ENCODE measurements at regions not wholly inside any gene's neighbourhood (a gene's known extent, or its start where the extent isn't known, plus 50 kb on each side); places are given as distances from the start of the nearest gene placed in this dataset.
"Not testable (repeated sequence)": the region's sequence is repeated elsewhere in the genome, so short reads cannot be mapped to it uniquely, and the experiment has no call there.

- H3K27me3 Mint-ChIP-seq (ENCODE audit: unreplicated experiment): no peaks in the 10 kb centered on the region
- no peaks in the 10 kb centered on the region for H3K4me1 Mint-ChIP-seq (ENCODE audit: unreplicated experiment)
- DNase-seq (ENCODE audit: low spot score): no peak
- H3K4me3 Mint-ChIP-seq (ENCODE audit: unreplicated experiment): no peak overlapping the region
- TF ChIP-seq CTCF (IDR thresholded peaks at IDR 0.05; ENCODE audit: unreplicated experiment): no peak
- H3K27ac Mint-ChIP-seq (ENCODE audit: unreplicated experiment): no peak overlapping the region
- peaks cover 4% of the 10 kb centered on the region for H3K9me3 Mint-ChIP-seq (ENCODE audit: unreplicated experiment)
- H3K36me3 Mint-ChIP-seq (ENCODE audit: low read depth, unreplicated experiment): no peaks in the 10 kb centered on the region
Observed at GRCh38 chr14:53249059-53249458, 95.9 kb upstream of the DDHD1 start.

GRCh38 chr14:53247596-53248370 lies 94.7 kb upstream of the DDHD1 start:
- peaks cover under 1% of the 10 kb centered on the region for H3K36me3 Mint-ChIP-seq (ENCODE audit: low read depth, unreplicated experiment)
- no peak overlapping the region for H3K4me3 Mint-ChIP-seq (ENCODE audit: unreplicated experiment)
- H3K9me3 Mint-ChIP-seq (ENCODE audit: unreplicated experiment): peaks cover 4% of the 10 kb centered on the region
- DNase-seq (ENCODE audit: low spot score): no peak
- H3K27me3 Mint-ChIP-seq (ENCODE audit: unreplicated experiment): no peaks in the 10 kb centered on the region
- H3K27ac Mint-ChIP-seq (ENCODE audit: unreplicated experiment): no peak overlapping the region
- no peak for TF ChIP-seq CTCF (IDR thresholded peaks at IDR 0.05; ENCODE audit: unreplicated experiment)
- H3K4me1 Mint-ChIP-seq (ENCODE audit: unreplicated experiment): no peaks in the 10 kb centered on the region

- not testable (repeated sequence) for H3K4me3 Mint-ChIP-seq (ENCODE audit: unreplicated experiment); H3K36me3 Mint-ChIP-seq (ENCODE audit: low read depth, unreplicated experiment); H3K27ac Mint-ChIP-seq (ENCODE audit: unreplicated experiment); H3K9me3 Mint-ChIP-seq (ENCODE audit: unreplicated experiment); H3K27me3 Mint-ChIP-seq (ENCODE audit: unreplicated experiment); H3K4me1 Mint-ChIP-seq (ENCODE audit: unreplicated experiment); DNase-seq (ENCODE audit: low spot score)
Observed at GRCh38 chr14:53242898-53243297, 89.8 kb upstream of the DDHD1 start.

- H3K9me3 Mint-ChIP-seq (ENCODE audit: unreplicated experiment): no peaks in the 10 kb centered on the region
- no peak for DNase-seq (ENCODE audit: low spot score)
Observed at GRCh38 chr14:53237488-53237887, 84.4 kb upstream of the DDHD1 start.

GRCh38 chr14:53236708-53237107 lies 83.6 kb upstream of the DDHD1 start:
- peaks cover 4% of the 10 kb centered on the region for H3K36me3 Mint-ChIP-seq (ENCODE audit: low read depth, unreplicated experiment)

More at GRCh38 chr14:53237488-53237887, 84.4 kb upstream of the DDHD1 start:
- Mint-ChIP-seq H3K36me3 (ENCODE audit: low read depth, unreplicated experiment) (peaks cover 9% of the 10 kb centered on the region), H3K4me3 (ENCODE audit: unreplicated experiment) (no peak overlapping the region), H3K27ac (ENCODE audit: unreplicated experiment) (peak overlapping the region; percentile 78), H3K4me1 (ENCODE audit: unreplicated experiment) (peaks cover 14% of the 10 kb centered on the region), H3K27me3 (ENCODE audit: unreplicated experiment) (peaks cover under 1% of the 10 kb centered on the region)
- TF ChIP-seq CTCF (IDR thresholded peaks at IDR 0.05; ENCODE audit: unreplicated experiment): no peak

More at GRCh38 chr14:53236708-53237107, 83.6 kb upstream of the DDHD1 start:
- DNase-seq (ENCODE audit: low spot score): no peak
- H3K9me3 Mint-ChIP-seq (ENCODE audit: unreplicated experiment): no peaks in the 10 kb centered on the region
- H3K4me3 Mint-ChIP-seq (ENCODE audit: unreplicated experiment): no peak overlapping the region
- no peaks in the 10 kb centered on the region for H3K27me3 Mint-ChIP-seq (ENCODE audit: unreplicated experiment)
- peak overlapping the region; percentile 78 for H3K27ac Mint-ChIP-seq (ENCODE audit: unreplicated experiment)
- H3K4me1 Mint-ChIP-seq (ENCODE audit: unreplicated experiment): peaks cover 14% of the 10 kb centered on the region
- no peak for TF ChIP-seq CTCF (IDR thresholded peaks at IDR 0.05; ENCODE audit: unreplicated experiment)

Measured in endothelial cell (in vitro differentiated cells).